Stomach (tissue), 4 donors: ENCODE measurements at regions not wholly inside any gene's neighbourhood (a gene's known extent, or its start where the extent isn't known, plus 50 kb on each side); places are given as distances from the start of the nearest gene placed in this dataset.

Source experiments
- POLR2A ChIP-seq, 4 donors: fragments of 450-650 bp; IDR thresholded peaks; one replicate each; pipeline ENCODE4 v1.6.1; 2016; ENCODE audit warnings: antibody characterized with exemption in 4 of 4, control low read depth in 2 of 4, mild to moderate bottlenecking in 1 of 4, moderate library complexity in 1 of 4
- POLR2AphosphoS5 ChIP-seq, 3 donors: sonication (generic); formaldehyde crosslinking; IDR thresholded peaks; one replicate each; pipeline ENCODE4 v1.6.1; 2016; ENCODE audit warnings: antibody characterized with exemption in 3 of 3
- TF ChIP-seq, protein P1 (sequence below), 7 experiments: fragments of 450-650 bp in 4 of 7; fragments of 200-600 bp in 3 of 7; sonication (generic) in 3 of 7; IDR thresholded peaks; one replicate each; pipeline ENCODE4 v1.5.1; 2016 to 2019; ENCODE audit warnings: antibody characterized with exemption in 7 of 7, control low read depth in 2 of 7, mild to moderate bottlenecking in 1 of 7

DNA sequence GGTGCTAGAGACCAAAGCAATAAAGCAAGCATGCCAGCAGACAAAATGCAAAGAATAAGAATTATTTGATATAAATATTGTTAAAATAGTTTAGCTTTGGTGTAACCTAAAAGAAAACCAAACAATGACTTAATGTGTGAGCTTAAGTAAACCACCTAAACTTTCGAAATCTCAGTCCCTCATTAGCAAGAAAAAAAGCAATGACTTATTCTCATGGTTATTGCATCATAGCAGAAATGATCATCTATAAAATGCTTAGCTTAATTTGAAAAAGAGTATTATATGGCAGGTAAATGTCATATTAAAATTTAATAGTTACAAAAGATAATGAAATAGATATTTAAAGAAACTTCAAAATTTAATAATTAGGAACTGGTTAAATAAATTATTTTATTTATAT, 1395.7 kb upstream of the EYS start:
- TF ChIP-seq, protein P1, sequence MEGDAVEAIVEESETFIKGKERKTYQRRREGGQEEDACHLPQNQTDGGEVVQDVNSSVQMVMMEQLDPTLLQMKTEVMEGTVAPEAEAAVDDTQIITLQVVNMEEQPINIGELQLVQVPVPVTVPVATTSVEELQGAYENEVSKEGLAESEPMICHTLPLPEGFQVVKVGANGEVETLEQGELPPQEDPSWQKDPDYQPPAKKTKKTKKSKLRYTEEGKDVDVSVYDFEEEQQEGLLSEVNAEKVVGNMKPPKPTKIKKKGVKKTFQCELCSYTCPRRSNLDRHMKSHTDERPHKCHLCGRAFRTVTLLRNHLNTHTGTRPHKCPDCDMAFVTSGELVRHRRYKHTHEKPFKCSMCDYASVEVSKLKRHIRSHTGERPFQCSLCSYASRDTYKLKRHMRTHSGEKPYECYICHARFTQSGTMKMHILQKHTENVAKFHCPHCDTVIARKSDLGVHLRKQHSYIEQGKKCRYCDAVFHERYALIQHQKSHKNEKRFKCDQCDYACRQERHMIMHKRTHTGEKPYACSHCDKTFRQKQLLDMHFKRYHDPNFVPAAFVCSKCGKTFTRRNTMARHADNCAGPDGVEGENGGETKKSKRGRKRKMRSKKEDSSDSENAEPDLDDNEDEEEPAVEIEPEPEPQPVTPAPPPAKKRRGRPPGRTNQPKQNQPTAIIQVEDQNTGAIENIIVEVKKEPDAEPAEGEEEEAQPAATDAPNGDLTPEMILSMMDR (IDR thresholded peaks at IDR 0.05) = no peak
- TF ChIP-seq POLR2A (IDR thresholded peaks at IDR 0.05) (no peak), POLR2AphosphoS5 (IDR thresholded peaks at IDR 0.05) (no peak)
